H9 (cell line): ENCODE measurements at regions not wholly inside any gene's neighbourhood (a gene's known extent, or its start where the extent isn't known, plus 50 kb on each side); places are given as distances from the start of the nearest gene placed in this dataset.

ENCODE experiments used
- DNase-seq: peaks from one replicate; pipeline ENCODE4 v3.0.0-alpha.2; 2017
- H2AFZ ChIP-seq: one replicate; pipeline ENCODE4 v1.6.1; 2013; ENCODE audit warnings: mild to moderate bottlenecking, low read length, control low read depth, moderate library complexity
- H2AK5ac ChIP-seq: 2 replicates; pipeline ENCODE4 v1.6.1; 2013; ENCODE audit warnings: low read length, control low read depth, mixed read lengths; ENCODE audit not compliant: insufficient read length
- H2BK120ac ChIP-seq: one replicate; pipeline ENCODE4 v1.6.1; 2013; ENCODE audit warnings: low read depth, mild to moderate bottlenecking, low read length, control low read depth, inconsistent platforms; ENCODE audit not compliant: poor library complexity, severe bottlenecking
- H2BK12ac ChIP-seq: 2 replicates; pipeline ENCODE4 v1.6.1; 2013; ENCODE audit warnings: low read length, control low read depth, mixed read lengths, low read depth; ENCODE audit not compliant: insufficient read length
- H2BK15ac ChIP-seq: 2 replicates; pipeline ENCODE4 v1.6.1; 2013; ENCODE audit warnings: low read depth, low read length, control low read depth
- H2BK20ac ChIP-seq: one replicate; pipeline ENCODE4 v1.6.1; 2013; ENCODE audit warnings: low read depth, mild to moderate bottlenecking, low read length, control low read depth, inconsistent platforms; ENCODE audit not compliant: poor library complexity, severe bottlenecking
- H2BK5ac ChIP-seq: 2 replicates; pipeline ENCODE4 v1.6.1; 2013; ENCODE audit warnings: low read length, control low read depth, mixed read lengths; ENCODE audit not compliant: insufficient read length
- H3K14ac ChIP-seq: 2 replicates; pipeline ENCODE4 v1.6.1; 2013; ENCODE audit warnings: low read length, control low read depth; ENCODE audit not compliant: insufficient read depth
- H3K18ac ChIP-seq: 2 replicates; pipeline ENCODE4 v1.6.1; 2013; ENCODE audit warnings: low read depth, mild to moderate bottlenecking, mixed read lengths, low read length, control low read depth; ENCODE audit not compliant: insufficient read length
- H3K23ac ChIP-seq: 2 replicates; pipeline ENCODE4 v1.6.1; 2013; ENCODE audit warnings: low read length, control low read depth, mixed read lengths, low read depth; ENCODE audit not compliant: insufficient read length
- H3K23me2 ChIP-seq: 2 replicates; pipeline ENCODE4 v1.6.1; 2013; ENCODE audit warnings: low read depth, mild to moderate bottlenecking, mixed read lengths, low read length, control low read depth; ENCODE audit not compliant: insufficient read length, poor library complexity, severe bottlenecking
- H3K27ac ChIP-seq: 2 replicates; pipeline ENCODE4 v1.5.1; 2013; ENCODE audit warnings: low read length, control low read depth, mixed read lengths, low read depth; ENCODE audit not compliant: insufficient read length
- H3K27me3 ChIP-seq: 2 replicates; pipeline ENCODE4 v1.6.1; 2013; ENCODE audit warnings: low read length, control low read depth, inconsistent platforms; ENCODE audit not compliant: insufficient read depth
- H3K4ac ChIP-seq: 2 replicates; pipeline ENCODE4 v1.6.1; 2013; ENCODE audit warnings: low read depth, mild to moderate bottlenecking, control low read depth, inconsistent platforms, low read length, moderate library complexity
- H3K4me1 ChIP-seq: 2 replicates; pipeline ENCODE4 v1.6.1; 2013; ENCODE audit warnings: low read length, control low read depth, inconsistent platforms; ENCODE audit not compliant: insufficient read depth
- H3K4me2 ChIP-seq: 2 replicates; pipeline ENCODE4 v1.6.1; 2013; ENCODE audit warnings: low read length, control low read depth, mixed read lengths; ENCODE audit not compliant: insufficient read length, insufficient read depth
- H3K56ac ChIP-seq: 2 replicates; pipeline ENCODE4 v1.6.1; 2013; ENCODE audit warnings: low read depth, mild to moderate bottlenecking, mixed read lengths, low read length, control low read depth; ENCODE audit not compliant: insufficient read length
- H3K79me1 ChIP-seq: 2 replicates; pipeline ENCODE4 v1.6.1; 2013; ENCODE audit warnings: low read depth, mild to moderate bottlenecking, moderate library complexity, low read length, control low read depth, inconsistent platforms; ENCODE audit not compliant: insufficient read depth, poor library complexity, severe bottlenecking
- H3K79me2 ChIP-seq: 2 replicates; pipeline ENCODE4 v1.6.1; 2013; ENCODE audit warnings: low read length, control low read depth, inconsistent platforms; ENCODE audit not compliant: insufficient read depth
- H3K9ac ChIP-seq: 2 replicates; pipeline ENCODE4 v1.6.1; 2013; ENCODE audit warnings: low read length, control low read depth, mixed read lengths; ENCODE audit not compliant: insufficient read length; ENCODE audit errors: extremely low read depth
- H3K9me3 ChIP-seq: one replicate; pipeline ENCODE4 v1.6.1; 2013; ENCODE audit warnings: low read depth, low read length, inconsistent platforms; ENCODE audit not compliant: control insufficient read depth
- H3T11ph ChIP-seq: one replicate; pipeline ENCODE4 v1.6.1; 2013; ENCODE audit warnings: mild to moderate bottlenecking, low read length, control low read depth, inconsistent platforms
- H4K20me1 ChIP-seq: one replicate; pipeline ENCODE4 v1.6.1; 2013; ENCODE audit not compliant: control insufficient read depth, insufficient read length, insufficient read depth
- H4K5ac ChIP-seq: 2 replicates; pipeline ENCODE4 v1.6.1; 2013; ENCODE audit warnings: low read depth, mild to moderate bottlenecking, mixed read lengths, low read length, control low read depth; ENCODE audit not compliant: insufficient read length
- H4K8ac ChIP-seq: replicated peaks from 2 replicates; pipeline ENCODE4 v1.6.1; 2013; ENCODE audit warnings: low read length, control low read depth, mixed read lengths, low read depth; ENCODE audit not compliant: insufficient read length
- H4K91ac ChIP-seq: 2 replicates; pipeline ENCODE4 v1.6.1; 2013; ENCODE audit warnings: low read depth, mild to moderate bottlenecking, moderate library complexity, mixed read lengths, low read length, control low read depth; ENCODE audit not compliant: insufficient read length
- H3K27ac Mint-ChIP-seq, 3 experiments: 2 replicates in 2 of 3; 3 replicates in 1 of 3; pipeline ENCODE4 v1.8.0; 2020 to 2021; ENCODE audit warnings: mixed read lengths in 3 of 3, mild to moderate bottlenecking in 1 of 3, moderate library complexity in 1 of 3
- H3K27me3 Mint-ChIP-seq: 2 replicates; pipeline ENCODE4 v1.8.0; 2021; ENCODE audit warnings: low read depth, mild to moderate bottlenecking, moderate library complexity, mixed read lengths
- H3K36me3 Mint-ChIP-seq, 3 experiments: 2 replicates in 2 of 3; 3 replicates in 1 of 3; pipeline ENCODE4 v1.8.0; 2020 to 2021; ENCODE audit warnings: low read depth in 3 of 3, mixed read lengths in 3 of 3; ENCODE audit not compliant: insufficient read depth in 1 of 3
- H3K4me1 Mint-ChIP-seq, 2 experiments: 2 replicates each; pipeline ENCODE4 v1.8.0; 2020; ENCODE audit warnings: mixed read lengths in 2 of 2
- H3K4me3 Mint-ChIP-seq, 2 experiments: 2 replicates in 1 of 2; 3 replicates in 1 of 2; pipeline ENCODE4 v1.8.0; 2020 to 2021; ENCODE audit warnings: mild to moderate bottlenecking in 2 of 2, mixed read lengths in 2 of 2, moderate library complexity in 1 of 2
- H3K9me3 Mint-ChIP-seq, 2 experiments: 2 replicates in 1 of 2; 3 replicates in 1 of 2; pipeline ENCODE4 v1.8.0; 2020; ENCODE audit warnings: mild to moderate bottlenecking in 2 of 2, mixed read lengths in 2 of 2, moderate library complexity in 1 of 2
- CTCF ChIP-seq: fragments of 200-600 bp; sonication (generic); conservative IDR thresholded peaks from 3 replicates; pipeline ENCODE4 v1.8.0; 2021; ENCODE audit warnings: antibody characterized with exemption, mild to moderate bottlenecking
- WGBS: extraction: QIAGEN DNeasy Blood & Tissue Kit; methylation state at CpG from one replicate; pipeline ENCODE4 v1.1.7; 2013; ENCODE audit warnings: missing lambda C conversion rate, low lambda C conversion rate, mixed read lengths; ENCODE audit not compliant: insufficient read length; ENCODE audit errors: extremely low coverage; 5-methylcytosine and 5-hydroxymethylcytosine counted together

DNA sequence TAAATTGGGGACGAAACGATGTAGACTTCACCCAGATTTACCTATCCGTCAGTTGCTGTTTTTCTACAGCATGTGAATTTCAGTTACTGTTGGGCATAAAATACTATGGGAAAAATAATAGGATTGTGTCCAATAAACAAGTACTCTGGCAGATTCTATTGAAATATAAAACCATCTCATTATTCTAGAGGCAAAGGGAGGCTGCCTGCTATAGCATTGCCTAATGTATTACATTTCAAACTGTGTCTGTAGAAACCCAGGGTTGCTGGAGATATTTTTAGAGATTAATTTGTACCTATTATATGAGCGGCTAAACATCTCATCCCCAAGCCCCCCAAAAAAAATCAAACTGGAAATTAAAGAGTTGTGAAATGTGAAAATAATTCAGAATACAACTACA is 159.6 kb upstream of the IL12A start:
- no peak overlapping the region for H3K23ac ChIP-seq
- H4K91ac ChIP-seq, result no peak overlapping the region
- no peak overlapping the region for H4K5ac ChIP-seq
- H2BK120ac ChIP-seq, result no peak overlapping the region
- no peak overlapping the region for H2BK12ac ChIP-seq
- no peaks in the 10 kb centered on the region for H3K79me1 ChIP-seq
- no peak overlapping the region for H4K8ac ChIP-seq
- no peak overlapping the region for H3K14ac ChIP-seq
- no peaks in the 10 kb centered on the region for H3K79me2 ChIP-seq
- Mint-ChIP-seq H3K4me1 (no peaks in the 10 kb centered on the region), H3K4me3 (no peak overlapping the region), H3K27ac (no peak overlapping the region), H3K9me3 (no peaks in the 10 kb centered on the region), H3K36me3 (no peaks in the 10 kb centered on the region), H3K27me3 (no peaks in the 10 kb centered on the region)
- no peak overlapping the region for H3K27ac ChIP-seq
- no peak overlapping the region for H3K18ac ChIP-seq
- H2BK5ac ChIP-seq, result no peak overlapping the region
- H3K23me2 ChIP-seq, result no peaks in the 10 kb centered on the region
- H2BK15ac ChIP-seq, result no peak overlapping the region
- no peak overlapping the region for H2BK20ac ChIP-seq
- H2AK5ac ChIP-seq, result no peak overlapping the region
- H3K56ac ChIP-seq, result no peak overlapping the region
- H3K4me2 ChIP-seq, result no peak overlapping the region
- no peaks in the 10 kb centered on the region for H3K4me1 ChIP-seq
- no peaks in the 10 kb centered on the region for H3K27me3 ChIP-seq
- no peaks in the 10 kb centered on the region for H3K9me3 ChIP-seq
- no peak overlapping the region for H3K4ac ChIP-seq
- no peak for DNase-seq
- no peak overlapping the region for H2AFZ ChIP-seq
- no peak for TF ChIP-seq CTCF
- no CpG with 5 or more reads among the region's 4 CpGs for WGBS
- H3K9ac ChIP-seq, result no peak overlapping the region
- H3T11ph ChIP-seq, result no peak overlapping the region
- no peaks in the 10 kb centered on the region for H4K20me1 ChIP-seq
